ENCODE measurements at regions not wholly inside any gene's neighbourhood (a gene's known extent, or its start where the extent isn't known, plus 50 kb on each side); places are given as distances from the start of the nearest gene placed in this dataset.

GRCh38 chr21:40924641-40925040, 77.7 kb upstream of the DSCAM start:
- Histone ChIP-seq H3K36me3 (ENCODE audit: control insufficient read depth in 4 of 4, insufficient read depth in 4 of 4, low read length in 4 of 4) (no peaks in the 10 kb centered on the region), H3K4me1 (ENCODE audit: control insufficient read depth in 5 of 5, insufficient read depth in 5 of 5, low read length in 5 of 5) (peaks cover 0 to 3% (median 0%) of the 10 kb centered on the region in 5 donors), H3K4me3 (no peak overlapping the region), H3K27me3 (ENCODE audit: control insufficient read depth in 3 of 3, insufficient read depth in 3 of 3, low read length in 2 of 3) (no peaks in the 10 kb centered on the region), H3K9me3 (ENCODE audit: control insufficient read depth in 4 of 4, insufficient read depth in 3 of 4, low read length in 3 of 4) (peaks cover 0 to 8% (median 0%) of the 10 kb centered on the region in 4 donors), H3K9ac (ENCODE audit: insufficient read depth in 1 of 2, low read length in 2 of 2) (no peak overlapping the region), H3K27ac (ENCODE audit: low read depth in 1 of 2, low read length in 1 of 2) (no peak overlapping the region)
- no peak for ATAC-seq (ENCODE audit: insufficient read depth, low FRiP score)
- WGBS, 2 donors = 48 to 61% methylated on average over 9 of the region's 9 CpGs
- no peak for TF ChIP-seq CTCF (IDR thresholded peaks at IDR 0.05; ENCODE audit: control extremely low read depth, extremely low read depth)
- DNase-seq = no peak

GRCh38 chr21:40926238-40926637, 79.3 kb upstream of the DSCAM start:
- no peak overlapping the region for H3K4me3 ChIP-seq
- no peaks in the 10 kb centered on the region for H3K36me3 ChIP-seq (ENCODE audit: control insufficient read depth in 4 of 4, insufficient read depth in 4 of 4, low read length in 4 of 4)
- H3K27me3 ChIP-seq (ENCODE audit: control insufficient read depth in 3 of 3, insufficient read depth in 3 of 3, low read length in 2 of 3) = no peaks in the 10 kb centered on the region
- peaks cover 0 to 8% (median under 1%) of the 10 kb centered on the region in 4 donors for H3K9me3 ChIP-seq (ENCODE audit: control insufficient read depth in 4 of 4, insufficient read depth in 3 of 4, low read length in 3 of 4)
- no peak overlapping the region for H3K9ac ChIP-seq (ENCODE audit: insufficient read depth in 1 of 2, low read length in 2 of 2)
- no peak overlapping the region for H3K27ac ChIP-seq (ENCODE audit: low read depth in 1 of 2, low read length in 1 of 2)
- no peak for DNase-seq
- H3K4me1 ChIP-seq (ENCODE audit: control insufficient read depth in 5 of 5, insufficient read depth in 5 of 5, low read length in 5 of 5) = peaks cover 0 to 3% (median 0%) of the 10 kb centered on the region in 5 donors
- no peak for TF ChIP-seq CTCF (IDR thresholded peaks at IDR 0.05; ENCODE audit: control extremely low read depth, extremely low read depth)
- ATAC-seq (ENCODE audit: insufficient read depth, low FRiP score) = no peak

GRCh38 chr21:40929833-40930232, 82.9 kb upstream of the DSCAM start:
- Histone ChIP-seq H3K4me1 (ENCODE audit: control insufficient read depth in 5 of 5, insufficient read depth in 5 of 5, low read length in 5 of 5) (no peaks in the 10 kb centered on the region), H3K4me3 (no peak overlapping the region), H3K9me3 (ENCODE audit: control insufficient read depth in 4 of 4, insufficient read depth in 3 of 4, low read length in 3 of 4) (peaks cover 0 to 8% (median under 1%) of the 10 kb centered on the region in 4 donors), H3K9ac (ENCODE audit: insufficient read depth in 1 of 2, low read length in 2 of 2) (no peak overlapping the region), H3K27ac (ENCODE audit: low read depth in 1 of 2, low read length in 1 of 2) (no peak overlapping the region), H3K27me3 (ENCODE audit: control insufficient read depth in 3 of 3, insufficient read depth in 3 of 3, low read length in 2 of 3) (no peaks in the 10 kb centered on the region), H3K36me3 (ENCODE audit: control insufficient read depth in 4 of 4, insufficient read depth in 4 of 4, low read length in 4 of 4) (no peaks in the 10 kb centered on the region)
- no peak for ATAC-seq (ENCODE audit: insufficient read depth, low FRiP score)
- TF ChIP-seq CTCF (IDR thresholded peaks at IDR 0.05; ENCODE audit: control extremely low read depth, extremely low read depth) = no peak
- WGBS, 2 donors = 87 to 93% methylated on average over 2 of the region's 2 CpGs
- no peak for DNase-seq

- no peaks in the 10 kb centered on the region for H3K36me3 ChIP-seq (ENCODE audit: control insufficient read depth in 4 of 4, insufficient read depth in 4 of 4, low read length in 4 of 4)
- H3K27ac ChIP-seq (ENCODE audit: low read depth in 1 of 2, low read length in 1 of 2) = no peak overlapping the region
- DNase-seq (no peak), ATAC-seq (ENCODE audit: insufficient read depth, low FRiP score) (no peak)
- no peaks in the 10 kb centered on the region for H3K4me1 ChIP-seq (ENCODE audit: control insufficient read depth in 5 of 5, insufficient read depth in 5 of 5, low read length in 5 of 5)
- no peak overlapping the region for H3K9ac ChIP-seq (ENCODE audit: insufficient read depth in 1 of 2, low read length in 2 of 2)
- H3K9me3 ChIP-seq (ENCODE audit: control insufficient read depth in 4 of 4, insufficient read depth in 3 of 4, low read length in 3 of 4) = peaks cover 0 to 8% (median under 1%) of the 10 kb centered on the region in 4 donors
- no peak for TF ChIP-seq CTCF (IDR thresholded peaks at IDR 0.05; ENCODE audit: control extremely low read depth, extremely low read depth)
- 68 to 74% methylated on average over 3 of the region's 3 CpGs for WGBS, 2 donors
- H3K27me3 ChIP-seq (ENCODE audit: control insufficient read depth in 3 of 3, insufficient read depth in 3 of 3, low read length in 2 of 3) = no peaks in the 10 kb centered on the region
- H3K4me3 ChIP-seq = no peak overlapping the region
Observed at GRCh38 chr21:40931197-40931596, 84.2 kb upstream of the DSCAM start.
